Psoas muscle (tissue), 7 donors: ENCODE measurements at regions not wholly inside any gene's neighbourhood (a gene's known extent, or its start where the extent isn't known, plus 50 kb on each side); places are given as distances from the start of the nearest gene placed in this dataset.

Experiments used
- ATAC-seq, 4 donors: fragments of 200-7000 bp; cut with Tn5 transposase; one replicate each; pipeline ENCODE4 v1.9.1; 2020; ENCODE audit warnings: moderate library complexity in 3 of 4, mild to moderate bottlenecking in 2 of 4
- DNase-seq, 2 donors: peaks; one replicate each; pipeline ENCODE4 v3.0.0-alpha.2; 2020
- H3K27ac ChIP-seq: fragments of 200-600 bp; one replicate; pipeline ENCODE4 v1.8.0; 2022
- H3K27me3 ChIP-seq, 3 donors: fragments of 200-600 bp in 1 of 3; one replicate each; pipeline versions ENCODE4 v1.6.1 to v1.8.0; 2013 to 2022; ENCODE audit warnings: low read length in 2 of 3, mild to moderate bottlenecking in 2 of 3, moderate library complexity in 1 of 3; ENCODE audit not compliant: insufficient read depth in 3 of 3
- H3K36me3 ChIP-seq, 2 donors: fragments of 200-600 bp in 1 of 2; one replicate each; pipeline versions ENCODE4 v1.6.1 to v1.8.0; 2013 to 2022; ENCODE audit warnings: low read depth in 1 of 2, mild to moderate bottlenecking in 1 of 2, moderate library complexity in 1 of 2; ENCODE audit not compliant: insufficient read depth in 1 of 2
- H3K4me1 ChIP-seq: fragments of 200-600 bp; one replicate; pipeline ENCODE4 v1.8.0; 2022
- H3K4me3 ChIP-seq: fragments of 200-600 bp; one replicate; pipeline ENCODE4 v1.8.0; 2022; ENCODE audit warnings: mild to moderate bottlenecking
- H3K9me3 ChIP-seq: fragments of 200-600 bp; one replicate; pipeline ENCODE4 v1.8.0; 2022
- WGBS, 3 donors: extraction: QIAGEN DNeasy Blood & Tissue Kit; methylation state at CpG; one replicate each; pipeline versions ENCODE4 v1.1.6 to v1.1.7; 2013; 5-methylcytosine and 5-hydroxymethylcytosine counted together
- intact Hi-C, 2 donors: fragments of 100-400 bp; cut with DNase I; formaldehyde crosslinking; loops; one replicate each; pipeline versions ENCODE4 v1.11.0 to v1.14.2; 2022
- TF ChIP-seq, protein P1 (sequence below): fragments of 200-600 bp; IDR thresholded peaks from one replicate; pipeline ENCODE4 v1.8.0; 2022; ENCODE audit warnings: antibody characterized with exemption
- donor health status: healthy with polysubstance abuse.
- donor health status: DM: no; HTN: no; CAD: no; lungs with moderate emphysema.
- donor health status: Bipolar disorder and iron deficiency.
- donor health status: healthy.
- donor health status: DM: yes; HTN: yes; CAD: no.
- donor health status: DM: no; HTN: no; CAD: no.
- donor health status: DM: yes; HTN: yes; CAD: no.

DNA sequence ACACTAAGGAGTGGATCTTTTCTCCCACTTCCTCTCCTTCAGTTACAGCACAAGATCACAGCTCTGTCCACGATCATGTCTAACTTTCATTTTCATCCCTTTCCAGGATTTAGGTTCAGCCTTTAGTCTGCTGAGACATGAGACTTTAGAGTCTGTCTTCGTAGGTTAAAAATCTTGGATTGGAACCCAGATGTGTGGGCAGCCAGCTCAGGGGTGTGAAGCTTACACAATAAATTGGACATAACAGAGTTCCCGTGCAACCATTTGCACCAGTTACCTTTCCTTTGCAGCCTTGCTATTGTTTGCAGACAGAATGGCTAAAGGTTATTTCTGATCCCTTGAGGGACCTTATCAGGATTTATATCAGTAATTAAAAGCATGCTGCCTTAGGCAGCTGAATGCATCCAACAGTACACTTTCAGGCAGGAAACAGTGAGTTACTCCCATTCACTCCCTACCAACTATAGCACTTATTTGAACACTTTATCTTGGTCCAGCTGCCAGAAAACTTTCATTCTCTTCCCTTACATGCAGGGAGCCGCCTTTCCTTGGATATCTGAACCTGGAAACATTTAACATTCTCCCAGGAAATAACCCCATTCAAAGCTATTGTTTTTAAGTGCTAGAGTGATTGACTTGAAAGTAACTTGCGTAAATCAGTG is 87.3 kb downstream of the TMEM100 start:
- no peaks in the 10 kb centered on the region for H3K27me3 ChIP-seq
- TF ChIP-seq, protein P1, sequence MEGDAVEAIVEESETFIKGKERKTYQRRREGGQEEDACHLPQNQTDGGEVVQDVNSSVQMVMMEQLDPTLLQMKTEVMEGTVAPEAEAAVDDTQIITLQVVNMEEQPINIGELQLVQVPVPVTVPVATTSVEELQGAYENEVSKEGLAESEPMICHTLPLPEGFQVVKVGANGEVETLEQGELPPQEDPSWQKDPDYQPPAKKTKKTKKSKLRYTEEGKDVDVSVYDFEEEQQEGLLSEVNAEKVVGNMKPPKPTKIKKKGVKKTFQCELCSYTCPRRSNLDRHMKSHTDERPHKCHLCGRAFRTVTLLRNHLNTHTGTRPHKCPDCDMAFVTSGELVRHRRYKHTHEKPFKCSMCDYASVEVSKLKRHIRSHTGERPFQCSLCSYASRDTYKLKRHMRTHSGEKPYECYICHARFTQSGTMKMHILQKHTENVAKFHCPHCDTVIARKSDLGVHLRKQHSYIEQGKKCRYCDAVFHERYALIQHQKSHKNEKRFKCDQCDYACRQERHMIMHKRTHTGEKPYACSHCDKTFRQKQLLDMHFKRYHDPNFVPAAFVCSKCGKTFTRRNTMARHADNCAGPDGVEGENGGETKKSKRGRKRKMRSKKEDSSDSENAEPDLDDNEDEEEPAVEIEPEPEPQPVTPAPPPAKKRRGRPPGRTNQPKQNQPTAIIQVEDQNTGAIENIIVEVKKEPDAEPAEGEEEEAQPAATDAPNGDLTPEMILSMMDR = no peak
- peak overlapping the region; percentile 29 for H3K4me3 ChIP-seq
- WGBS, 3 donors = 38 to 40% (median 39%) methylated on average over 5 of the region's 5 CpGs
- H3K9me3 ChIP-seq = no peaks in the 10 kb centered on the region
- intact Hi-C loops = no loop called here
- DNase-seq (no peak), ATAC-seq (peak in 1 of 4 donors; percentile 23)
- H3K36me3 ChIP-seq = no peaks in the 10 kb centered on the region
- H3K27ac ChIP-seq = peak overlapping the region; percentile 21
- peaks cover 2% of the 10 kb centered on the region for H3K4me1 ChIP-seq

DNA sequence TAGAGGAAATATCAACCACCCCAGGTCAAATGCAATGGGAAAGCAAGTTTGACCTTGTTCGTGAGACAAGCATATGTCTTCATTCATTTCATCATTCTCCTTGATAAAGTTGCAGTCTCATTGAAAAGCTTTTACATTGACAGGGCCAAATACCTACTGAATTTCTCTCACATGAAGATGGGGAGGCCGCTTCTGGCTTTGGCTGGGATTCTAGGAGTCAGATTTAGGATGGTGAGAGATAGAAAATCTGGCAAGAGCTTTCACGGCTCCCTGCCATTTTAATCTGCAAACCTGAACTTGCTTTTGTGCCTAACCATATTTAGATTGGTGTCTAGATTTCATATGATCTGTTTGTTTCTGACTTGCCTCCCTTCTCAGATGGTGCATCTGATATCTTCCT is 88.0 kb downstream of the TMEM100 start:
- ATAC-seq = no peak
- TF ChIP-seq, protein P1 = no peak
- intact Hi-C loops = no loop called here
- no peaks in the 10 kb centered on the region for H3K36me3 ChIP-seq
- WGBS, 3 donors = 69 to 86% (median 78%) methylated on average over 3 of the region's 3 CpGs
- H3K27me3 ChIP-seq = no peaks in the 10 kb centered on the region
- H3K4me1 ChIP-seq = peaks cover 2% of the 10 kb centered on the region
- H3K9me3 ChIP-seq = no peaks in the 10 kb centered on the region
- peak overlapping the region; percentile 21 for H3K27ac ChIP-seq
- DNase-seq = no peak
- peak overlapping the region; percentile 29 for H3K4me3 ChIP-seq

DNA sequence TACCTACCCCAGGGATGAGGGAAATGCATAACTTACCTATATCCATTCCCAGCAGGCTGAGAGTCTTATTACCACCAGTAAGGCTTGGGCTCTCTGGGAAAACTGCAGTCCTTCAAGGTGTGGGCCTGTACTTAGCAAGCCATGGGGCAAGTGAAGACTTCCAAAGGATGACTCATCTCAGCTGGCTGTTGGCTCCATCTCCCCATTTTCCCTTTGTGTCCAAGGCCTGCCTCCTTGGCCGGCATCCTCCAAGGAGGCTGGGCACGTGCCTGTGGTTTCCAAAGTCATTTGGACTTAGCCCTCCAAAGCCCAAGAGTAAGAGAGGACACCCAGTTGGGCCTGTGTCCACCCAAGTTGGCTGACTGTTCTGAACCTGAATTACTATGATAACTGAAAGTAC is 89.8 kb downstream of the TMEM100 start:
- Histone ChIP-seq H3K9me3 (no peaks in the 10 kb centered on the region), H3K4me3 (no peak overlapping the region), H3K27ac (no peak overlapping the region), H3K27me3 (no peaks in the 10 kb centered on the region), H3K4me1 (no peaks in the 10 kb centered on the region), H3K36me3 (no peaks in the 10 kb centered on the region)
- TF ChIP-seq, protein P1 = no peak
- ATAC-seq (no peak), DNase-seq (peak in 1 of 2 donors; percentile 18)
- intact Hi-C loops = no loop called here
- 40 to 68% (median 49%) methylated on average over 2 of the region's 2 CpGs for WGBS, 3 donors

DNA sequence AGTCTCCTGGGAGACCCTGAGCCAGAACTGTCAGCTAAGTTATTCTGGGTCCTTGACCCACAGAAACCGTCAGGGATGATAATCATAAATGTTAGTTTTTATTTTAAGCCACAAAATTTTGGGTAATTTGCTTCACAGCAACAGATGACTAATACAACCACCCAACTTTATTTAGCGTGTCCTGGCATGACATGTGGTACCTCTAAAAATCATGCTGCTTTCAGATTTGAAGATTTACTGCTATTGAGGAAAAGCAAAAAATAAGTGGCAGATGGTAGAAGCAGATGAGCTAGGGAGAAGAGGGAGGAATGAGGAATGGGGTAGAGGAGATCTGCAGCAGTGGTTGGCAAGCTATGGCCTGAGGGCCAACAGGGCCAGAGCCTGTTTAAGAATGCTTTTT is 90.4 kb downstream of the TMEM100 start:
- TF ChIP-seq, protein P1 = no peak
- DNase-seq (no peak), ATAC-seq (no peak)
- H3K27me3 ChIP-seq = no peaks in the 10 kb centered on the region
- WGBS, 3 donors = 43 to 69% (median 56%) methylated on average over 2 of the region's 2 CpGs
- H3K4me1 ChIP-seq = no peaks in the 10 kb centered on the region
- no peak overlapping the region for H3K27ac ChIP-seq
- no peaks in the 10 kb centered on the region for H3K36me3 ChIP-seq
- no peaks in the 10 kb centered on the region for H3K9me3 ChIP-seq
- intact Hi-C loops = no loop called here
- no peak overlapping the region for H3K4me3 ChIP-seq

DNA sequence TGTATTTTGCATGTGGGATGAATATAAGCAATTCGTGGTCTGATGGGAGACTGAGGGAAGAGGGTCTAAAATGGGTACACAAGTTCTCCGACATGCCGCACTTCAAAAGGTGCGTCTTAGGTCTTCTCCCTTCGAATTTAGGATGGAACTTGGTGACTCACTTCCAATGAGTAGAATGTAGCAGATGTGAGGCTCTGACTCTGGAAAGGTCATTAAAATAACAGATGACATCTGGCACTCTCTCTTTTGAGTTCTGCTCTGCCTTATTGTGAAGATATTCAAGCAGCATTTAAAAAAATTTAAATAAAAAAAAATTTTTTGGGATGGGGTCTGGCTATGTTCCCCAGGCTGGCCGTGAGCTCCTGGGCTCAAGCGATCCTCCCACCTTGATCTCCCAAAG is 92.7 kb downstream of the TMEM100 start:
- no peak overlapping the region for H3K4me3 ChIP-seq
- H3K4me1 ChIP-seq = no peaks in the 10 kb centered on the region
- ATAC-seq (no peak), DNase-seq (no peak)
- no peak overlapping the region for H3K27ac ChIP-seq
- TF ChIP-seq, protein P1 = no peak
- H3K36me3 ChIP-seq = no peaks in the 10 kb centered on the region
- intact Hi-C loops = no loop called here
- WGBS, 3 donors = 70 to 76% (median 72%) methylated on average over 7 of the region's 7 CpGs
- no peaks in the 10 kb centered on the region for H3K9me3 ChIP-seq
- no peaks in the 10 kb centered on the region for H3K27me3 ChIP-seq
